ENCODE measurements at regions not wholly inside any gene's neighbourhood (a gene's known extent, or its start where the extent isn't known, plus 50 kb on each side); places are given as distances from the start of the nearest gene placed in this dataset.

DNA sequence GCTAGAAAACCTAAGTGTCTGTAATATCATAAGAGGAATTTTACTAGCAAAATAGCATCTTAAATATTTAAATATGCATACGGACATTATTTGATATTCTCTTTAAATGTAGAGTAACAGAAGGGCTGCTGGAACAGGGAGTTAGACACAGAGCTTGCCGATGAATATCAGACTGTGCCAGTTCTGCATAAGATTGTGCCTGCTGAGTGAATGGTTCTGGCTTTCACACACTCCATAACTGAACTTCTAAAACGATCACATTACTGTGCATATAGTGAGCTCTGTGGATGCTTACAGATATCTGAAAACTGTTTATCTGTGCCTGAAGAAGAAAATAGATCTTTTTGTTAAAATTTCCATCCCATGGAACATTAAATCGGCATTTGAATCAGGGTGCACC is 867.4 kb upstream of the PCDH10 start:
- TF ChIP-seq, protein P1, sequence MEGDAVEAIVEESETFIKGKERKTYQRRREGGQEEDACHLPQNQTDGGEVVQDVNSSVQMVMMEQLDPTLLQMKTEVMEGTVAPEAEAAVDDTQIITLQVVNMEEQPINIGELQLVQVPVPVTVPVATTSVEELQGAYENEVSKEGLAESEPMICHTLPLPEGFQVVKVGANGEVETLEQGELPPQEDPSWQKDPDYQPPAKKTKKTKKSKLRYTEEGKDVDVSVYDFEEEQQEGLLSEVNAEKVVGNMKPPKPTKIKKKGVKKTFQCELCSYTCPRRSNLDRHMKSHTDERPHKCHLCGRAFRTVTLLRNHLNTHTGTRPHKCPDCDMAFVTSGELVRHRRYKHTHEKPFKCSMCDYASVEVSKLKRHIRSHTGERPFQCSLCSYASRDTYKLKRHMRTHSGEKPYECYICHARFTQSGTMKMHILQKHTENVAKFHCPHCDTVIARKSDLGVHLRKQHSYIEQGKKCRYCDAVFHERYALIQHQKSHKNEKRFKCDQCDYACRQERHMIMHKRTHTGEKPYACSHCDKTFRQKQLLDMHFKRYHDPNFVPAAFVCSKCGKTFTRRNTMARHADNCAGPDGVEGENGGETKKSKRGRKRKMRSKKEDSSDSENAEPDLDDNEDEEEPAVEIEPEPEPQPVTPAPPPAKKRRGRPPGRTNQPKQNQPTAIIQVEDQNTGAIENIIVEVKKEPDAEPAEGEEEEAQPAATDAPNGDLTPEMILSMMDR (IDR thresholded peaks at IDR 0.05; ENCODE audit: low read depth, low read length), result no peak
- TF ChIP-seq POLR2A (IDR thresholded peaks at IDR 0.05; ENCODE audit: extremely low read depth, insufficient read length) (no peak), MYC (IDR thresholded peaks at IDR 0.05; ENCODE audit: low read depth, low read length) (no peak)
- TF ChIP-seq, protein P2, sequence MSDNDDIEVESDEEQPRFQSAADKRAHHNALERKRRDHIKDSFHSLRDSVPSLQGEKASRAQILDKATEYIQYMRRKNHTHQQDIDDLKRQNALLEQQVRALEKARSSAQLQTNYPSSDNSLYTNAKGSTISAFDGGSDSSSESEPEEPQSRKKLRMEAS (IDR thresholded peaks at IDR 0.05; ENCODE audit: low read depth, low read length), result no peak
